ENCODE measurements at regions not wholly inside any gene's neighbourhood (a gene's known extent, or its start where the extent isn't known, plus 50 kb on each side); places are given as distances from the start of the nearest gene placed in this dataset.
A peak's percentile ranks its signal among the peaks of the same experiment; 100 is the strongest.

GRCh38 chr13:74931698-74932433 is 550.1 kb downstream of the TBC1D4 start:
- no peaks in the 10 kb centered on the region for H3K9me3 ChIP-seq (ENCODE audit: control insufficient read depth, low read length)
- DNase-seq (no peak), ATAC-seq (no peak)
- H3K27ac ChIP-seq (ENCODE audit: low read length): no peak overlapping the region
- H3K4me3 ChIP-seq (ENCODE audit: low read length): no peak overlapping the region
- H3K27me3 ChIP-seq (ENCODE audit: control insufficient read depth, insufficient read depth): no peaks in the 10 kb centered on the region
- no peaks in the 10 kb centered on the region for H3K4me1 ChIP-seq (ENCODE audit: control insufficient read depth, insufficient read depth, low read length)
- intact Hi-C loops (cut with DNase I): no loop called here

- Histone ChIP-seq H3K27ac (ENCODE audit: low read length) (no peak overlapping the region), H3K4me1 (ENCODE audit: control insufficient read depth, insufficient read depth, low read length) (no peaks in the 10 kb centered on the region), H3K4me3 (ENCODE audit: low read length) (no peak overlapping the region), H3K9me3 (ENCODE audit: control insufficient read depth, low read length) (no peaks in the 10 kb centered on the region), H3K27me3 (ENCODE audit: control insufficient read depth, insufficient read depth) (no peaks in the 10 kb centered on the region)
- no peak for DNase-seq
- 59% methylated on average over 3 of the region's 3 CpGs for WGBS
- intact Hi-C loops (cut with DNase I): no loop called here
- peak in 1 of 2 donors; percentile 72 for ATAC-seq
Measured at GRCh38 chr13:74930402-74931165, 551.4 kb downstream of the TBC1D4 start.

- DNase-seq (no peak), ATAC-seq (no peak)
- 54% methylated on average over 2 of the region's 2 CpGs for WGBS
Measured at GRCh38 chr13:74929436-74929835, 552.5 kb downstream of the TBC1D4 start.

GRCh38 chr13:74927823-74928222 is 554.1 kb downstream of the TBC1D4 start:
- intact Hi-C loops (cut with DNase I): no loop called here
- peaks cover 2% of the 10 kb centered on the region for H3K9me3 ChIP-seq (ENCODE audit: control insufficient read depth, low read length)
- DNase-seq (no peak), ATAC-seq (no peak)
- no peak overlapping the region for H3K4me3 ChIP-seq (ENCODE audit: low read length)
- WGBS: 45% methylated on average over 1 of the region's 1 CpG
- H3K27me3 ChIP-seq (ENCODE audit: control insufficient read depth, insufficient read depth): no peaks in the 10 kb centered on the region
- H3K27ac ChIP-seq (ENCODE audit: low read length): no peak overlapping the region
- no peaks in the 10 kb centered on the region for H3K4me1 ChIP-seq (ENCODE audit: control insufficient read depth, insufficient read depth, low read length)

More at GRCh38 chr13:74929436-74929835, 552.5 kb downstream of the TBC1D4 start:
- Histone ChIP-seq H3K4me3 (ENCODE audit: low read length) (no peak overlapping the region), H3K4me1 (ENCODE audit: control insufficient read depth, insufficient read depth, low read length) (no peaks in the 10 kb centered on the region), H3K27me3 (ENCODE audit: control insufficient read depth, insufficient read depth) (no peaks in the 10 kb centered on the region), H3K9me3 (ENCODE audit: control insufficient read depth, low read length) (no peaks in the 10 kb centered on the region), H3K27ac (ENCODE audit: low read length) (no peak overlapping the region)
- intact Hi-C loops (cut with DNase I): no loop called here

GRCh38 chr13:74922963-74923362 is 559.0 kb downstream of the TBC1D4 start:
- ATAC-seq (no peak), DNase-seq (no peak)
- peaks cover 2% of the 10 kb centered on the region for H3K9me3 ChIP-seq (ENCODE audit: control insufficient read depth, low read length)
- no peak overlapping the region for H3K27ac ChIP-seq (ENCODE audit: low read length)
- H3K4me1 ChIP-seq (ENCODE audit: control insufficient read depth, insufficient read depth, low read length): no peaks in the 10 kb centered on the region
- no peaks in the 10 kb centered on the region for H3K27me3 ChIP-seq (ENCODE audit: control insufficient read depth, insufficient read depth)
- WGBS: 94% methylated on average over 2 of the region's 2 CpGs
- no peak overlapping the region for H3K4me3 ChIP-seq (ENCODE audit: low read length)
- intact Hi-C loops (cut with DNase I): no loop called here

GRCh38 chr13:74921326-74921725 is 560.6 kb downstream of the TBC1D4 start:
- intact Hi-C loops (cut with DNase I): no loop called here
- DNase-seq: no peak
- H3K27me3 ChIP-seq (ENCODE audit: control insufficient read depth, insufficient read depth): no peaks in the 10 kb centered on the region
- H3K9me3 ChIP-seq (ENCODE audit: control insufficient read depth, low read length): peaks cover 2% of the 10 kb centered on the region
- H3K4me3 ChIP-seq (ENCODE audit: low read length): no peak overlapping the region
- H3K27ac ChIP-seq (ENCODE audit: low read length): no peak overlapping the region
- no peaks in the 10 kb centered on the region for H3K4me1 ChIP-seq (ENCODE audit: control insufficient read depth, insufficient read depth, low read length)
- ATAC-seq: no peak

- ATAC-seq: no peak
- H3K4me1 ChIP-seq (ENCODE audit: control insufficient read depth, insufficient read depth, low read length): no peaks in the 10 kb centered on the region
- no peaks in the 10 kb centered on the region for H3K27me3 ChIP-seq (ENCODE audit: control insufficient read depth, insufficient read depth)
- peaks cover 2% of the 10 kb centered on the region for H3K9me3 ChIP-seq (ENCODE audit: control insufficient read depth, low read length)
- intact Hi-C loops (cut with DNase I): no loop called here
- WGBS: 73% methylated on average over 3 of the region's 3 CpGs
- DNase-seq: no peak
- H3K4me3 ChIP-seq (ENCODE audit: low read length): no peak overlapping the region
- H3K27ac ChIP-seq (ENCODE audit: low read length): no peak overlapping the region
Measured at GRCh38 chr13:74920920-74921319, 561.0 kb downstream of the TBC1D4 start.

GRCh38 chr13:74920361-74920760 is 561.6 kb downstream of the TBC1D4 start:
- Histone ChIP-seq H3K9me3 (ENCODE audit: control insufficient read depth, low read length) (peaks cover 2% of the 10 kb centered on the region), H3K27ac (ENCODE audit: low read length) (no peak overlapping the region), H3K4me1 (ENCODE audit: control insufficient read depth, insufficient read depth, low read length) (no peaks in the 10 kb centered on the region), H3K27me3 (ENCODE audit: control insufficient read depth, insufficient read depth) (no peaks in the 10 kb centered on the region), H3K4me3 (ENCODE audit: low read length) (no peak overlapping the region)
- ATAC-seq (no peak), DNase-seq (no peak)
- intact Hi-C loops (cut with DNase I): no loop called here
- WGBS: 35% methylated on average over 4 of the region's 4 CpGs

GRCh38 chr13:74919914-74920313 is 562.1 kb downstream of the TBC1D4 start:
- intact Hi-C loops (cut with DNase I): no loop called here
- Histone ChIP-seq H3K4me3 (ENCODE audit: low read length) (no peak overlapping the region), H3K27ac (ENCODE audit: low read length) (no peak overlapping the region), H3K27me3 (ENCODE audit: control insufficient read depth, insufficient read depth) (no peaks in the 10 kb centered on the region), H3K9me3 (ENCODE audit: control insufficient read depth, low read length) (peaks cover 2% of the 10 kb centered on the region), H3K4me1 (ENCODE audit: control insufficient read depth, insufficient read depth, low read length) (no peaks in the 10 kb centered on the region)
- no peak for ATAC-seq
- DNase-seq: no peak

- H3K4me1 ChIP-seq (ENCODE audit: control insufficient read depth, insufficient read depth, low read length): no peaks in the 10 kb centered on the region
- no peak overlapping the region for H3K27ac ChIP-seq (ENCODE audit: low read length)
- 89% methylated on average over 2 of the region's 2 CpGs for WGBS
- no peaks in the 10 kb centered on the region for H3K9me3 ChIP-seq (ENCODE audit: control insufficient read depth, low read length)
- intact Hi-C loops (cut with DNase I): no loop called here
- H3K4me3 ChIP-seq (ENCODE audit: low read length): no peak overlapping the region
- DNase-seq (no peak), ATAC-seq (no peak)
- H3K27me3 ChIP-seq (ENCODE audit: control insufficient read depth, insufficient read depth): no peaks in the 10 kb centered on the region
Measured at GRCh38 chr13:74912898-74913297, 569.1 kb downstream of the TBC1D4 start.

- DNase-seq (no peak), ATAC-seq (no peak)
- no peaks in the 10 kb centered on the region for H3K27me3 ChIP-seq (ENCODE audit: control insufficient read depth, insufficient read depth)
- WGBS: 91% methylated on average over 5 of the region's 5 CpGs
- intact Hi-C loops (cut with DNase I): no loop called here
- H3K27ac ChIP-seq (ENCODE audit: low read length): no peak overlapping the region
- H3K4me1 ChIP-seq (ENCODE audit: control insufficient read depth, insufficient read depth, low read length): no peaks in the 10 kb centered on the region
- H3K9me3 ChIP-seq (ENCODE audit: control insufficient read depth, low read length): no peaks in the 10 kb centered on the region
- H3K4me3 ChIP-seq (ENCODE audit: low read length): no peak overlapping the region
Measured at GRCh38 chr13:74910415-74910814, 571.6 kb downstream of the TBC1D4 start.

Measured in right cardiac atrium (tissue), 5 donors.